Endodermal cell (in vitro differentiated cells): ENCODE measurements at regions not wholly inside any gene's neighbourhood (a gene's known extent, or its start where the extent isn't known, plus 50 kb on each side); places are given as distances from the start of the nearest gene placed in this dataset.

Source experiments
- DNase-seq: peaks from one replicate; pipeline ENCODE4 v3.0.0-alpha.2; 2017
- H3K27ac ChIP-seq: 2 replicates; pipeline ENCODE4 v1.5.1; 2013; ENCODE audit warnings: mild to moderate bottlenecking, low read depth, low read length, moderate library complexity
- H3K27me3 ChIP-seq: 2 replicates; pipeline ENCODE4 v1.6.1; 2013; ENCODE audit warnings: mild to moderate bottlenecking, low read length, moderate library complexity; ENCODE audit not compliant: insufficient read depth, control insufficient read depth, poor library complexity, severe bottlenecking
- H3K36me3 ChIP-seq: 2 replicates; pipeline ENCODE4 v1.7.0; 2013; ENCODE audit warnings: mild to moderate bottlenecking, low read length, moderate library complexity; ENCODE audit not compliant: control insufficient read depth, insufficient read depth
- H3K4me1 ChIP-seq: one replicate; pipeline ENCODE4 v1.7.0; 2013; ENCODE audit warnings: low read length; ENCODE audit not compliant: control insufficient read depth, insufficient read depth
- H3K4me3 ChIP-seq: 2 replicates; pipeline ENCODE4 v1.5.1; 2013; ENCODE audit warnings: mild to moderate bottlenecking, low read length, moderate library complexity
- H3K9ac ChIP-seq: 2 replicates; pipeline ENCODE4 v1.6.1; 2013; ENCODE audit warnings: mild to moderate bottlenecking, low read length, moderate library complexity; ENCODE audit not compliant: poor library complexity, severe bottlenecking; ENCODE audit errors: extremely low read depth
- H3K9me3 ChIP-seq: 2 replicates; pipeline ENCODE4 v1.6.1; 2013; ENCODE audit warnings: mild to moderate bottlenecking, low read length, moderate library complexity; ENCODE audit not compliant: control insufficient read depth
- H3K27ac Mint-ChIP-seq: 2 replicates; pipeline ENCODE4 v1.8.0; 2020; ENCODE audit warnings: mixed read lengths
- H3K27me3 Mint-ChIP-seq: 2 replicates; pipeline ENCODE4 v1.8.0; 2021; ENCODE audit warnings: mild to moderate bottlenecking, mixed read lengths; ENCODE audit not compliant: insufficient read depth
- H3K36me3 Mint-ChIP-seq: 2 replicates; pipeline ENCODE4 v1.8.0; 2020; ENCODE audit warnings: low read depth, mixed read lengths
- H3K4me1 Mint-ChIP-seq: 2 replicates; pipeline ENCODE4 v1.8.0; 2020; ENCODE audit warnings: mixed read lengths
- H3K4me3 Mint-ChIP-seq: 2 replicates; pipeline ENCODE4 v1.8.0; 2020; ENCODE audit warnings: mild to moderate bottlenecking, moderate library complexity, mixed read lengths
- H3K9me3 Mint-ChIP-seq: 2 replicates; pipeline ENCODE4 v1.8.0; 2020; ENCODE audit warnings: mild to moderate bottlenecking, mixed read lengths
- WGBS, 2 experiments: methylation state at CpG; one replicate each; pipeline versions ENCODE4 v1.1.5 to v1.1.7; 2013; ENCODE audit warnings: missing lambda C conversion rate in 2 of 2, mixed read lengths in 1 of 2; ENCODE audit not compliant: insufficient coverage in 1 of 2, insufficient read length in 1 of 2; 5-methylcytosine and 5-hydroxymethylcytosine counted together
- TF ChIP-seq, protein P1 (sequence below): fragments of 200-600 bp; sonication (generic); conservative IDR thresholded peaks from 2 replicates; pipeline ENCODE4 v1.5.0; 2021; ENCODE audit warnings: antibody characterized with exemption, mild to moderate bottlenecking

DNA sequence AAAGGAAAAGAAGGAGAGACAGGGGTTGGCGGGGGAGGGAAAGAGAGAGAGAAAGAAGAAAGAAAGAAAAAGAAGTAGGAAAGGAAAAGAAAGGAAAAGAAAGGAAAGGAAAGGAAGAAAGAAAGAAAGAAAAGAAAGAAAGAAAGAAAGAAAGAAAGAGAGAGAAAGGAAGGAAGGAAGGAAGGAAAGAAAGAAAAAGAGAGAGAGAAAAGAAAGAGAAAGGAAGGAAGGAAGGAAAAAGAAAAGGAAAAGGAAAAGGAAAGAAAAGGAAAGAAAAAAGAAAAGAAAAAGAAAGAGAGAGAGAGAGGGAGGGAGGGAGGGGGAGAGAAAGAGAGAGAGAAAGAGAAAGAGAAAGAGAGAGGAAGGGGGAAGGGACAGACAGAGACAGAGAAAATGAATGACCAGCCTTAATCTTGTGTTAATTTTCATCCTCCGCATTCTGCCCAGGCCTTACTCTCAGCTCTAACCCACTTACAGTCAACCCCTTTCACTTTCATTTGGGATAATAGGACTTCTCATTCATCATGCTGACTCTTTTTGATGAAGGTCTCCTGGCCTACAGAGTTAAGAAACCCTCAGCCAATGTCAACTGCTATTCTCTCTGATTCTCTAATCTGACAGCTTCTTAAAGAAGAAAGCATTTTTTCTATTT, 207.3 kb downstream of the SUCLG1 start:
- no peak overlapping the region for H3K4me3 Mint-ChIP-seq
- WGBS, 2 experiments = 86 to 93% methylated on average over 2 of the region's 2 CpGs
- Histone ChIP-seq H3K9ac (no peak overlapping the region), H3K9me3 (no peaks in the 10 kb centered on the region), H3K27ac (no peak overlapping the region), H3K4me3 (no peak overlapping the region), H3K4me1 (no peaks in the 10 kb centered on the region), H3K27me3 (no peaks in the 10 kb centered on the region), H3K36me3 (no peaks in the 10 kb centered on the region)
- H3K27ac Mint-ChIP-seq = no peak overlapping the region
- TF ChIP-seq, protein P1, sequence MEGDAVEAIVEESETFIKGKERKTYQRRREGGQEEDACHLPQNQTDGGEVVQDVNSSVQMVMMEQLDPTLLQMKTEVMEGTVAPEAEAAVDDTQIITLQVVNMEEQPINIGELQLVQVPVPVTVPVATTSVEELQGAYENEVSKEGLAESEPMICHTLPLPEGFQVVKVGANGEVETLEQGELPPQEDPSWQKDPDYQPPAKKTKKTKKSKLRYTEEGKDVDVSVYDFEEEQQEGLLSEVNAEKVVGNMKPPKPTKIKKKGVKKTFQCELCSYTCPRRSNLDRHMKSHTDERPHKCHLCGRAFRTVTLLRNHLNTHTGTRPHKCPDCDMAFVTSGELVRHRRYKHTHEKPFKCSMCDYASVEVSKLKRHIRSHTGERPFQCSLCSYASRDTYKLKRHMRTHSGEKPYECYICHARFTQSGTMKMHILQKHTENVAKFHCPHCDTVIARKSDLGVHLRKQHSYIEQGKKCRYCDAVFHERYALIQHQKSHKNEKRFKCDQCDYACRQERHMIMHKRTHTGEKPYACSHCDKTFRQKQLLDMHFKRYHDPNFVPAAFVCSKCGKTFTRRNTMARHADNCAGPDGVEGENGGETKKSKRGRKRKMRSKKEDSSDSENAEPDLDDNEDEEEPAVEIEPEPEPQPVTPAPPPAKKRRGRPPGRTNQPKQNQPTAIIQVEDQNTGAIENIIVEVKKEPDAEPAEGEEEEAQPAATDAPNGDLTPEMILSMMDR = no peak
- no peaks in the 10 kb centered on the region for H3K27me3 Mint-ChIP-seq
- no peaks in the 10 kb centered on the region for H3K36me3 Mint-ChIP-seq
- H3K4me1 Mint-ChIP-seq = peaks cover 4% of the 10 kb centered on the region
- no peaks in the 10 kb centered on the region for H3K9me3 Mint-ChIP-seq
- no peak for DNase-seq

DNA sequence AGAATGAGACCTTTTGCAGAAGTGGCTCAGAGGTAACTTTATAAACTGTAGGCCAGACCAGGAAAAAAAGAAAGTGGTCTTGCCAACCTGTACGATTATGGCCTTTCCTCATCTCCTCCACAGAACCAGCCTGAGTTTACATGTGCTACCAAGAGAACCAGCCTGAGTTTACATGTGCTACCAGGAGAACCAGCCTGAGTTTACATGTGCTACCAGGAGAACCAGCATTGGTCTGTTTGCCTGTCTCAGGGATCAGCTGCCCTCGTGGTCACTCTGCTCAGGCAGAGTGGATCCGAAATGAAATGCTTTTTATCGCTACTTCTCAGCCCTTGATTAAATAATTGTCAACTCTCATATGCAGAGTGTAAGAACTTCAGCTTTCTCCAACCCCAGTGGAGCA, 209.9 kb downstream of the SUCLG1 start:
- no peaks in the 10 kb centered on the region for H3K36me3 ChIP-seq
- no peaks in the 10 kb centered on the region for H3K9me3 ChIP-seq
- no peak overlapping the region for H3K27ac ChIP-seq
- Mint-ChIP-seq H3K27me3 (no peaks in the 10 kb centered on the region), H3K36me3 (no peaks in the 10 kb centered on the region), H3K4me3 (no peak overlapping the region), H3K27ac (no peak overlapping the region), H3K4me1 (peaks cover 13% of the 10 kb centered on the region), H3K9me3 (no peaks in the 10 kb centered on the region)
- H3K4me1 ChIP-seq = peaks cover 4% of the 10 kb centered on the region
- WGBS, 2 experiments = 88 to 92% methylated on average over 2 to 4 of the region's 4 CpGs
- H3K9ac ChIP-seq = no peak overlapping the region
- no peak for DNase-seq
- no peaks in the 10 kb centered on the region for H3K27me3 ChIP-seq
- TF ChIP-seq, protein P1 = no peak
- no peak overlapping the region for H3K4me3 ChIP-seq

DNA sequence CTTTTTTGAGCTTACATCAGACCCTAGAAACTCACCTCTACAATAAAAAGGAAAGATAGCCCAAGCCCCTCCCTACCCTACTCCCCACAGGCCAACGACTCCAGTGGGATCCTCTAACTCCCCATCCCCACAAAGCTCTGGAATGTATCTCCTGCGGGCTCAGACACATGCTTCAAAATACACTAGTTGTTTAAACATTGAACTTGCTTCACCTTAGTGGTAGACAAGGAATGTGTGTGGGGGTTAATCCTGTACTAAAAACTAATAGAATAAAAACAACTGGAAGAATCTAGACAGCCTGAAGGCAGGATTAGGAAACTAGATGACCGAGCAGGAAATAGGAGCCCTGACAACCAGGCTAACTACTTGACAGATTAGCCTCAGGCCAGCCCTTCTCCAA, 211.5 kb downstream of the SUCLG1 start:
- no peak for DNase-seq
- no peaks in the 10 kb centered on the region for H3K36me3 Mint-ChIP-seq
- Histone ChIP-seq H3K4me1 (peaks cover 4% of the 10 kb centered on the region), H3K4me3 (no peak overlapping the region), H3K27me3 (no peaks in the 10 kb centered on the region), H3K36me3 (no peaks in the 10 kb centered on the region), H3K9me3 (no peaks in the 10 kb centered on the region), H3K9ac (no peak overlapping the region), H3K27ac (no peak overlapping the region)
- H3K27me3 Mint-ChIP-seq = no peaks in the 10 kb centered on the region
- TF ChIP-seq, protein P1 = no peak
- H3K4me1 Mint-ChIP-seq = peaks cover 14% of the 10 kb centered on the region
- H3K9me3 Mint-ChIP-seq = no peaks in the 10 kb centered on the region
- 50 to 88% methylated on average over 1 to 3 of the region's 3 CpGs for whole genome bisulfite sequencing, 2 experiments
- H3K4me3 Mint-ChIP-seq = no peak overlapping the region
- no peak overlapping the region for H3K27ac Mint-ChIP-seq
